Neural crest cell (in vitro differentiated cells): ENCODE measurements at regions not wholly inside any gene's neighbourhood (a gene's known extent, or its start where the extent isn't known, plus 50 kb on each side); places are given as distances from the start of the nearest gene placed in this dataset.

Experiments used
- DNase-seq: peaks from one replicate; pipeline ENCODE4 v3.0.0; 2021; ENCODE audit warnings: low read depth, mixed read lengths, low spot score
- H3K27ac Mint-ChIP-seq: one replicate; pipeline ENCODE4 v1.8.0; 2021; ENCODE audit warnings: mild to moderate bottlenecking, mixed read lengths; ENCODE audit not compliant: unreplicated experiment
- H3K27me3 Mint-ChIP-seq: 2 replicates; pipeline ENCODE4 v1.8.0; 2021; ENCODE audit warnings: low read depth, mild to moderate bottlenecking, mixed read lengths
- H3K36me3 Mint-ChIP-seq: 2 replicates; pipeline ENCODE4 v1.8.0; 2021; ENCODE audit warnings: low read depth, mild to moderate bottlenecking, mixed read lengths
- H3K4me1 Mint-ChIP-seq: 2 replicates; pipeline ENCODE4 v1.8.0; 2021; ENCODE audit warnings: mixed read lengths
- H3K4me3 Mint-ChIP-seq: one replicate; pipeline ENCODE4 v1.8.0; 2021; ENCODE audit warnings: mild to moderate bottlenecking, mixed read lengths
- H3K9me3 Mint-ChIP-seq: 2 replicates; pipeline ENCODE4 v1.8.0; 2021; ENCODE audit warnings: mixed read lengths
- TF ChIP-seq, protein P1 (sequence below): fragments of 200-600 bp; sonication (generic); conservative IDR thresholded peaks from 2 replicates; pipeline ENCODE4 v1.5.0; 2021; ENCODE audit warnings: antibody characterized with exemption, mild to moderate bottlenecking

DNA sequence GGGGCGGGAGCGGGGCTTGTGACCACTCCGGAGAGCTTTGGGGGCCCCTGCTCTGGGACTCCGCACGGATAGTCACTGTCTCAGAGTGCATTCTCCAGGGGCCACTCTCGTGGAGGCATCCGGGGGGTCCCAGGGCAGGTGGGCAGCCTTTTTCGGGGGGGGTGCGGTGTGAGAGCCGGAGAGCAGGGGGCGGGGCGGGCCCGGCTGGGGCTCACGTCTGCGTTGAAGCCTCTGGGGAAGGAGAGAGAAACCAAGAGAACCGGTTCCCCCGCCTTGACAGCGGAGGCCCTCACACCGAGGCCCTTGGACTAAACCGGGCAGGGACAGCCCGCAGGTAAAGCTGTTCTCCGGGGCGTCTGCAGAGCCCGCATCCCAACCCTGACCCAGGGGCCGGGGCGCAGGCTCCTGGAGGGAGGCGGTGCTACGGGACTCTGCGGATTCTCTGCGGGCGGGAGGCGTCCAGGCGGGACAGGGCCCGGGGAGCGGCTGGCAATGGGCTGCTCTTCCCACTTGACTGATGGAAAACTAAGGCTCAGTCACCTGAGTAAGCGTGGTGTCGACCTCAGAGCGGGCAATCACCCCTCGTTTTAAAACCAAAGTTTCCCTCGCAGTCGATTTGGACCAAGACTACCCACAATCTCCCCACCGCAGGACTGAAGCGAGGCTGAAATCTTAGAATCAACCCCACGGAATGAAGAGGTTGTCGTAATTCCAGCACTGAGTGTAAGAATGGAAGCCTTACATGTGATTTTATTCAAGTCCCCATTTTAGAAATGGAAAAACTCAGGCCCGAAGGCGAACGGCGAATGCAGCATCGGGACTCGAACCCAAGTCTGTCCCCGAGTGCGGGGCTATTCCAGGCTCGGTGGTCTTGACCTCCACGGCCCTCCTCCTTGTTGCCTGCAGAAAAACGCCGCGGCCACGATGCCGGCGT, 49.6 kb upstream of the AMZ2 start:
- H3K9me3 Mint-ChIP-seq, result no peaks in the 10 kb centered on the region
- H3K36me3 Mint-ChIP-seq, result peaks cover 4% of the 10 kb centered on the region
- TF ChIP-seq, protein P1, sequence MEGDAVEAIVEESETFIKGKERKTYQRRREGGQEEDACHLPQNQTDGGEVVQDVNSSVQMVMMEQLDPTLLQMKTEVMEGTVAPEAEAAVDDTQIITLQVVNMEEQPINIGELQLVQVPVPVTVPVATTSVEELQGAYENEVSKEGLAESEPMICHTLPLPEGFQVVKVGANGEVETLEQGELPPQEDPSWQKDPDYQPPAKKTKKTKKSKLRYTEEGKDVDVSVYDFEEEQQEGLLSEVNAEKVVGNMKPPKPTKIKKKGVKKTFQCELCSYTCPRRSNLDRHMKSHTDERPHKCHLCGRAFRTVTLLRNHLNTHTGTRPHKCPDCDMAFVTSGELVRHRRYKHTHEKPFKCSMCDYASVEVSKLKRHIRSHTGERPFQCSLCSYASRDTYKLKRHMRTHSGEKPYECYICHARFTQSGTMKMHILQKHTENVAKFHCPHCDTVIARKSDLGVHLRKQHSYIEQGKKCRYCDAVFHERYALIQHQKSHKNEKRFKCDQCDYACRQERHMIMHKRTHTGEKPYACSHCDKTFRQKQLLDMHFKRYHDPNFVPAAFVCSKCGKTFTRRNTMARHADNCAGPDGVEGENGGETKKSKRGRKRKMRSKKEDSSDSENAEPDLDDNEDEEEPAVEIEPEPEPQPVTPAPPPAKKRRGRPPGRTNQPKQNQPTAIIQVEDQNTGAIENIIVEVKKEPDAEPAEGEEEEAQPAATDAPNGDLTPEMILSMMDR, result no peak
- H3K27ac Mint-ChIP-seq, result no peak overlapping the region
- H3K27me3 Mint-ChIP-seq, result peaks cover 96% of the 10 kb centered on the region
- no peak for DNase-seq
- peaks cover 11% of the 10 kb centered on the region for H3K4me1 Mint-ChIP-seq
- no peak overlapping the region for H3K4me3 Mint-ChIP-seq
